HG03342 (cell line): ENCODE measurements at regions not wholly inside any gene's neighbourhood (a gene's known extent, or its start where the extent isn't known, plus 50 kb on each side); places are given as distances from the start of the nearest gene placed in this dataset.

ENCODE experiments used
- ATAC-seq: cut with Tn5 transposase; IDR thresholded peaks from one replicate; pipeline ENCODE4 v1.9.1; 2021; ENCODE audit warnings: mild to moderate bottlenecking, moderate library complexity; ENCODE audit not compliant: unreplicated experiment

DNA sequence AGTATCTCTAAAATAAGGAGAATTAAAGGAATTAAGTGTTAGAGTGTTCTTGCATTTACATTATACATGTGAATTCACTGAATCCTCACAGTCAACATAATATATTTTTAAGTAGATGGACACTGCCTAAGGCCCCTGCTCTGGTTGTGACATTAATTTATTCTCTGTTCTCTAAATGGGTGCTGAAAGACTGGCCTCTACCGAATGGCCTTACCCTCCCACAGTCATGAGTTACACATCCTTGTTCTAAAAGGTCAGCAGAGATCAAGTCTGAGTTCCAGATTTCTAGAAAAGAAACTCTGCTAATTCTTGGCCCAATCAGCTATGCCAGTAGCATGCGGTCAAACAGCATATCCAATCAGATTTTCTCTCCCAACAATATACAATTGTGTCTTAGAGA is 193.2 kb downstream of the TM2D1 start:
- ATAC-seq: no peak

DNA sequence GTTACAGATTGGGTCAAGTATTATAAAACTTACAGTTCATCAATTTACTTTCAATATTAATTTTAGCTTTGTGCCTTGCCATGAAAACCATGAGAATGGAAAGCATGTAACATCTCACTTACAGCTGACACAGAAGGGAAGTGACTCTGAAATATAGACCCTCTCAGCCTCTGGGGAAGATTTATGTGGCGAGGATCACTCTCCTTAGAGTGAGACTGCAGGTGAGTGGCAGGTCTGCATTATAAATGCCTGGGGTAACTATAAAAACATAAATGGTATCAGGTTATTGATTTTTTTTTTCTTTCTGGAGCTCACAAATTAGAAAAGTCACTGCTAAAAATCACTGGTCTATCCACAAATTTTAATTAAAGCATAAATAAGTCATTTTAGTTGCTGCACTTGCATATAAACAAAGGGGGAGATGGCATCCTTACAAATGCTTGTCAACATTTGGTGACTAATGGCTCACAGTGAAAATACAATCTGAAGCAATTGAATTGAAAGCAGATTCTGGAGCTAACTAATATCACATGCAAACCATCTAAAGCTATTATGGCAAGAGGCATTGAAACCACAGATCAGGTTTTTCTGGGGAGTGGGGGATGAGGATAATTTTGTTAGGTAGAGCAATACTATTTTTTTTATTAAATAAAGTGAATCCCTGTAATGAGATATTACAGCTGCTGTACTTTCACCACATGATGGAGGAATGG is 200.9 kb downstream of the TM2D1 start:
- ATAC-seq: no peak

DNA sequence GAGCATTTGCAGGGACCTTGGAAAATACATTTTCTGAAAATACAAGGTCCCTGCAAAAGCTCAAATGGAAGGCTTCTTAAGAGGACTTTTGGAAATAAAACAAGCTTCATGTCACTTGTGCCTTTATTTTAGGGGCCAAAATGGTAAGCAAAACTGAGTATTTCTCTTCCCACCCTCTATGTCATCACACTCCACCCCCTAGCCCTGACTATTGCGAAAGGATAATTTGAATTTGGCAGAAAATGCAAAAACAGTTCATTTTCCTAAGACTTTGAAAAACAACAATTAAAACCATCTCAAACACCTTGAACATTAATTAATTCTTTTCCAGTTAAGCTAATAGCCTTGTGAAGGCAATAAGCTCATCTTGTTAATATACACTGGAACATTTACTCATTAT is 201.7 kb downstream of the TM2D1 start:
- ATAC-seq: no peak

DNA sequence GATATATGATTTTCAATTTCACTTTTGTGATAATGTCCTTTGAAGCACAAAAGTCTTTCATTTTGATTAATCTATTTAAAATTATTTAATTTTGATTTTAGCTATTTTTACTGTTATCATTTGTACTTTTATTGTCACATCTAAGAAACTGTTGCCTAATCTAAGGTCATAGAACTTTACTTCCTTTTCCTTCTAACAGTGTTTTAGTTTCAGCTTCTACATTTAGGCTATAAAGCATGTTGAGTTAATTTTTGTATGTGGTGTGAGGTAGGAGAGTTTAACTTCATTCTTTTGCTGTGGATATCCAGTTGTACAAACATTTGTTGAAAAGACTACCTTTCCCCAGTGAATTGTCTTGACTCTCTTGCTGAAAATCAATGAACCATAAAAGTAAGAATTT is 204.5 kb downstream of the TM2D1 start:
- no peak for ATAC-seq

DNA sequence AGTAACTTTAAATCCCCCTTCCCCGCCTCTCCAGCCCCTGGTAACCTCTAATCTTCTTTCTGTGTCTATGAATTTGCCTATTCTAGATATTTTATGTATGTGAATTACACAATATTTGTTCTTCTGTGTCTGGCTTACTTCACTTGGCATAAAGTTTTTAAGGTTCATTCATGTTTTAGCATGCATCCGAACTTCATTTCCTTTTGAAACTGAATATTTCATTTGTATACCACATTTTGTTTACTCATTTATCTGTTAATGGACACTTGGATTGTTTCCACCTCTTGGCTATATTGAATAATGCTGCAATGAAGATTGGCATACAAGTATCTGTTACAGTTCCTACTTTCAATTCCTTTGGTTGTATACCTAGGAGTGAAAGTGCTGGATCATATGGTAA is 205.3 kb downstream of the TM2D1 start:
- ATAC-seq: no peak

DNA sequence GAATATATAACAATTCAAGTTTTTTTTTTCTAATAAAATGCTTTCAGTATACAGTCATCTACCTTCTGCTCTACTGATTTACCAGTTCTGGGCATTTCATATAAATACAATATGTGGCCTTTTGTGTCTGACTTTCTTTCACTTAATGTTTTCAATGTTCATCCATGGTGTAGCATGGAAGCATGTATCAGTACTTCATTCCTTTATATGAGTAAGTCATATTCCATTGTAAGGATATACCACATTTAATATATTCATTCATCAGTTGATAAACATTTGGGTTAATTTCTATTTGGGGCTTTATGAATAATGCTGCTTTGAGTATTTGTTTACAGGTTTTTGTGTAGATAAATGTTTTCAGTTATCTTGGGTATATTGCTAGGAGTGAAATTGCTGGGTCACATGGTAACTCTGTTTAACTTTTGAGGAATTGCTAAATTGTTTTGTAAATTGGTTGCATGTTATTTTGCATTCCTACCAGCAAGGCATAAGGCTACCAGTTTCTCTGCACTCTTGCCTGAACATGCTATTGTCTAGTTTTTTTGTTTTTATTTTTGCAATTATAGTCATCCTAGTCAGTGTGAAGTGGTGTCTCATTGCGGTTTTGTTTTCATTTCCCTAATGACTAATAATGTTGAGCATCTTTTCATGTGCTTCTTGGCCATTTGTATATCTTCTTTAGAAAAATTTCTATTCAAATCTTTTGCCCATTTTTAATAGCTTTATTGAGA is 206.1 kb downstream of the TM2D1 start:
- no peak for ATAC-seq

DNA sequence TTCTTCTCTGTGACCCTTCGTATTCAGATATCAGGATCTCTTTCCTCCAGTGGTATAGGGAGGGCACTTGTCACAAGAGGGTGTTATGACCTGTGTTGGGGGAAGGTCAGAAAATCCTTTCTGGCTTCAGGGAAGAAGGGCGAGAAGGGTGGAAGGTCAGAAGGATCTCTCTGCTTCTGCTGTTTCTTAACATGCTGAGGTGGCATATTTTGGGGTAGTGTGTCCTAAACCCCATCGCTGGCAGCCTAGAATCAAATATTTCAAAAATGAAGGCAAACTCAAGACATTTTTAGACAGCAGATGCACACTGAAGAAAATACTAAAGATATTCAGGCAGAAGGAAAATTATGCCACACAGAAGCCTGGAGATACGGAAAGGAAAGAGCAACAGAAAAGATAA is 207.6 kb downstream of the TM2D1 start:
- ATAC-seq: no peak

DNA sequence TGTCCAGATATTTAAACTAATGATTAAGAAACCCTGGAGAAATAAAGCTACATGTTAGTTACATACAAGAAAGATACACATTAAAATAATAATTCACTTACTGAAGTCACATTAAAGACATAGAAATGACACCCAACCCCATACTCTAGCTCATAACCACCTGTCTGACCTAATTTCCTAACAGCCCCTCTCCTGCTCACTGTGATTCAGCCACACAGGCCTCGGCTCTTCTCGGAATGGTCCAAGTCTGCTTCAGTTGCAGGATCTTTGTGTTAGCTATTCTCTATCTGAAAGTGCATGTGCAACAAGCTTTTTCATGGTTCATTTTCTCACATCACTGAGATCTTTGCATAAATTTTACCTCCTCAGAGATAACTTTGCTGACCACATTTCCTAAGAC is 209.8 kb downstream of the TM2D1 start:
- no peak for ATAC-seq
